CD1c-positive myeloid dendritic cell (primary cell): ENCODE measurements at regions not wholly inside any gene's neighbourhood (a gene's known extent, or its start where the extent isn't known, plus 50 kb on each side); places are given as distances from the start of the nearest gene placed in this dataset.
A peak's percentile ranks its signal among the peaks of the same experiment; 100 is the strongest.

Experiments used
- DNase-seq: peaks from one replicate; pipeline ENCODE4 v3.0.0-alpha.2; 2016; ENCODE audit errors: extremely low spot score

DNA sequence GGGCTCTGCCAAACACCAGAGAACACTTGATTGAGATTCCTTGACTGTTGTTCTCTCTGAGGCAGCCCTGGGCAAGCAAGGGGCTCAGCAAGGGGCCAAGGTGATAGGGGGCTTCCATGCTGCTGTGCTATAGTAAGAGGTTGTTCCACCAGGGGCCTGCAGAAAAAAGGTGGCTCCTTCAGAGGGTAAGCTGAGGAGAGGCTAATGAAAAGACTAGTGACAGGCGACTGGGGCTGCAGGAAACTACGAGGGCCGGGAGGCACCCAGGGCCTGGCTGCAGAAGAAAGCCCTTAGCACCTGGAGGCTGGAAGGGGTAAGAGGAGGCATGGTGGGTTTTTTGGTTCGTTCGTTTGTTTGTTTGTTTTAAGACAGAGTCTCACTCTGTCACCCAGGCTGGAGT lies 88.0 kb upstream of the CTNNA1 start:
- DNase-seq = no peak

DNA sequence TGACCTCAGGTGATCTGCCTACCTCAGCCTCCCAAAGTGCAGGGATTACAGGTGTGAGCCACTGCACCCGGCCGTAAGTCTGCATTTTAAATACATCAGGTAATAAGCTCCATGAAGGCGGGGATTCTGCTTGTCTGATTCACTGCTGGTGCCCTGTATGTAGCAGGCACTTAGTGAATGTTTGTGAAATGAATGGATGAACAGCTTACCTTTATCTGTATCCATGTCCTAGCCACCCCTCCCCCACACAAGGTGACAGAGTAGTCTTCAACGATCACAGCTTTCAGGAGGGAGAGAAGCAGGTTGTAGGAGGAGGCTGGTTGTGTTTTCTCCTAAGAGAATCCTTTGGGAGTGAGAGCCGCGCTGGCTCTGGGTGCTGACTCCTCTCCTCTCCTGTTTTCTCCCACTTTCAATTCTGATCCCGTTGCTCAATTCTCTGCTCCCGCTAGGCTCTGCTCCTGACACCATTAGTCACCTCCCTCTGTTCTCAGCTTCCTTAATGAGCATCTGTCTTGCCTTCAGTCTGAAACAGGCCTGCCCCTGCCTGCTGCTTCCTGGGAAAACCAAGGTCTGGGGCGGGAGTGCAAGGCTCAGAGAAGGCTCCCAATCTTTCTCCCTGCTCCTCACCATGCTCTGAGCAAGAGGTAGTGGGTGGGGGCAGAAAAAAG lies 88.8 kb upstream of the CTNNA1 start:
- DNase-seq = peak; percentile 29

DNA sequence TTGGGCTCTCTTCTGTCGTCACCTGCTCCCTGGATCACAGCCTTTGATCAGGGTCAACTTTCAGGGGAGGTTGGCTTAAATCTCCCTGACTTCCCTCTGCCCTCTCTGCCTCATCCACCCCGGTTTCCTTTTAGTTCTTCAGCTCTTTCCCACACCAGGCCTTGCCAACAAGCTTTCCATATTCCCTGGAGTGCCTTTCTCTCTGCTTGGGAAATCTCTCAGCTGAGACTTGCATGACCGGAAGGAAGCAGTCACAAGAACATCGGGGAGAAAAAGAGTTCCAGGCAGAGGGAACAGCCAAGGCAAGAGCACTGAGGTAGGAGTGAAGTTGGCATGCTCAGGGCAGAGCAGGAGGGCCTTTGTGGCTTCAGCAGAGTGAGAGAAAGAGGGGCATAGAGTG lies 88.4 kb upstream of the HSPA9 start:
- no peak for DNase-seq

DNA sequence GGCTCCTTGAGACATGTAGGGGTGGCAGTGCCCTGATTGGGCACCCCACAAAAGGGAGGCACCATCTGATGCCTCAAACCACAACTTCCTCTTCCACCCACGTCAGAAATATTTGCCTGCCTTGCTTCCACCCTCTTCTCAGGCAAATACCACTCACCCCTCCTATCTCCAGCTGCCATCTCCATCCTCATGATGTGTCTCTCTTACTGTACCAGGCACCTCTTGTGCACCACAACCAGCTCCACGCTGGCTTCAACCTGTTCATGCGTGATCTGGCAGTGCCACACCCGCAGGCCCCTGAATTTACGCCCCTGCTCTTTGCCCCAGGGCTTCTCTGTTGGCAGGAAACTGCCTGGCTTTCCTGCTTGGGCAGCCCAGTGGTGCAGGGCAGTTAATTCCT lies 87.8 kb upstream of the HSPA9 start:
- DNase-seq = peak; percentile 78

DNA sequence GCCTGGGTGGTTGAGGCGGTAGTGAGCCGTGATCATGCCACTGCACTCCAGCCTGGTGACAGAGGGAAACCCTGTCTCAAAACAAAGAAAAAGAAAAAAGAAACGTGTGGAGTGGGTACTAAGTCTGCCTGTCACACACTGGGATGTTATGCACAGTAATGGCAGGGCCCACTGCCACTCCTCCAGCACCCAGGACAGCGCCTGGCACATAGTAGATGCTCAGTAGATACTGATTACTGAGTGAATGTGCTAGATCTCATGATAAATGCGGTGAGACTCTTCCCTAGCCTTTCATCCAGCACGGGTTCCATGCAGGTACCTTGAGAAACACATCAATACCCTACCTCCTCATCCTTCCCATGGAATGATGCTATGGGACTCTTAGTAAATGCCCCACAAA lies 87.4 kb upstream of the HSPA9 start:
- DNase-seq = no peak

DNA sequence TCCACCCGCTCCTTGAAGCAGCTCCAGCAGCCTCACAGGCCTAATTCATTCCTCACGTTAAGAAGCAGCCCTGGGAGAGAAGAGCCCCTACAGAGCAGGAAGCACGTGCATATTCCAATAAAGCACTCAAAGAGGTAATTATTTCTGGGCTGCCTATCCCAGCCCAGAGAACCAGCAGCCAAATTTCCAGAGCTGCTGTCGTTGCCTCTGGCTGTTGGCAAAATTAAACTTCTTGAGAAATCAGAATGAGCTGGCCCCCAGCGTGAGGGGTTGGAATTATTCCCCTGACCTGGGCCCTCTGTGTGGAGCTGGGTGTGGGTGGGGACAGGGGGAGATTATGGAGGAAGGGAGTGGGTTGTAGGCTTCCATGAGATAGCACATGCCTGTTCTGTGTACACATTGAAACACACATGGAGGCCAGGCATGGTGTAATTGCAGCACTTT lies 86.8 kb upstream of the HSPA9 start:
- DNase-seq = no peak

DNA sequence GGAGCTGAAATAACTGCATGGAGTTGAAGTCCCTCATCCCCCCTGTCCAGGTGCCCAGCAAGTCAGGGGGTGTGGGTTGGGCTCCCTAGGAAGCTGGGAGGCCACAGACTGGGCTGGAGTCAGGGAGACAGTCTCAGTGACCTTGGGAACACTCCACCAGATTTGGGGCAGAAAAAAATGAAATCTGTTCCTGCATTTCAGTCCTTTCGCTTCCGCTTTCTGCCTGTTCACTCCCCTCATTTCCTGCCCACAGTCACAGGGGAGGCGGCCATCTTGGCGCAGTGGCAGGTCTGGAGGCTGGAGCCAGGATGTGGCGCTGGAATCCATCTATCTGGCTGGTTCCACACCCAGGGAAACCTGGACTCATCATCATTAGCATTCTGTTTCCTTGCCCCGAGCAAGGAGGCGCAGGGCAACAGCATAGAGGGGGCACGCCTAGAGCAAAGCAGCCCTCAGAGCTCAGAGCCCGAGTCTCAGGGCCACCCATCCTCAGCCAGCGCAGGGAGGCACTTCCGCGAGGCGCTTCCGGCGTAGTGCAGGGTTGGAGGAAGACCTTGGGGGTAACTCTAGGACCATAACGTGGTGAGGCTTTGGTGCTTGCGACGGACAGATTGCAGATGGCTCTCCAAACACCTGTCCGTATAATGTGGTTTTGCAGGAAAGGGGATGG lies 86.2 kb upstream of the HSPA9 start:
- peak; percentile 62 for DNase-seq

DNA sequence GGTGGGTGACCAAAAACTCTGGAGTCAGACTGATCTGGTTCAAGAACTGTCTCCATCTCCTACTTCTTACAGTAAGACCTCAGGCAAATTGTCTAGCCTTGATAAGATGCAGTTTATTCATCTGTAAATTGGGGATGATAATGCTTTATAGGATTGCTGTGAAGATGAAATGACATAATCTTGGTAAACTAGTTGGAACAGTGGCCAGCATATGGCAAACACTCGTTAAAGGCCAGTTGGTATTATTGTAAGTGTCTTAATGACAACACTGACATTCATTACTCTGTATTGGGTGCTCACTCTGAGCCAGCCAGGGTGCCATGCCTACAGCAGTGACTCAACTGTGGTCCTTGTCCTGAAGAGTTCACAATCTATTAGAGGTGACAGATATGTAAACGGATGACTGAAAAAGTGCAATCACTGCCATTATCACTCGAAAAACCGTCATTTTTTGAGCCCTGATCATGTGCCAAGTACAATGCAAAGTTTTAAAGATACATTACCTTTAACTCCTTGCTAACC lies 84.9 kb upstream of the HSPA9 start:
- no peak for DNase-seq

DNA sequence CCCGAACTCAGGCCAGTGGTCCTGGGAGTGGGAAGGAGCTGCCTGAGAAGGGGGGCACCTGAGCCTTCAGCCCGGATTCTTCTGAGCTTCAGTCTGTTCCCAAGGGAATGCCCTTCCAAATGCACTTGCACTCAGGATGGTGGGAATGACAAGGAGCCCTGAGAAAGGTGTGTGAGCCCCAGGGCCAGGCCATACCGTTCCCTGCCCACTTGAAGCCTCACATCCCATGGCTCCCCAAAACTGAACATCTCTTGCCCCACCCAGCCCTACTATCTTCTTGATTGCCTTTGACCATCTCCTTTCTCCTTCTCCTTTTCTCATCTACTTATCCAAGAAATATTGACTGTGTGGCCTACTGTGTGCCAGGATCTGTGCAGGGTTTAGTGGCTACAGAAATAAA lies 84.4 kb upstream of the HSPA9 start:
- no peak for DNase-seq

DNA sequence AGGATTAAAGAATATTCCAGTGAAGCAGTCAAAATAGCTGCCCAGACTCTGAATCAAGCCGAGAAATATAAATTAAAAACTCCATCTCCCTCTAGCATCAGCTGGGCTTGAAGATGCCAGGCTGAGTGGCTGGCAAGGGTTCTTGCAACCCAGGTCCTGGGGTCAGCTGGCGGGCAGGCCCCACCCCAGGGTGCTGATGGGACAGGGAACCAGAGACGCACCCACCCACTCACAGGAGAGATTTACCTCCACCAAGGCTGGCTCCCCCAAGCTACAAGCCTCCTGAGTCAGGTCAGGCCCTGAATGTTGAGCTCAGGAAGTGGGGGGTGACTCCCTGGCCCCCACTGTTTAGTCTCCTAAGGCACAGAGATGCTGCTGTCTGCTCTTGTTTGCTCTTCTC lies 83.9 kb upstream of the HSPA9 start:
- DNase-seq = no peak

DNA sequence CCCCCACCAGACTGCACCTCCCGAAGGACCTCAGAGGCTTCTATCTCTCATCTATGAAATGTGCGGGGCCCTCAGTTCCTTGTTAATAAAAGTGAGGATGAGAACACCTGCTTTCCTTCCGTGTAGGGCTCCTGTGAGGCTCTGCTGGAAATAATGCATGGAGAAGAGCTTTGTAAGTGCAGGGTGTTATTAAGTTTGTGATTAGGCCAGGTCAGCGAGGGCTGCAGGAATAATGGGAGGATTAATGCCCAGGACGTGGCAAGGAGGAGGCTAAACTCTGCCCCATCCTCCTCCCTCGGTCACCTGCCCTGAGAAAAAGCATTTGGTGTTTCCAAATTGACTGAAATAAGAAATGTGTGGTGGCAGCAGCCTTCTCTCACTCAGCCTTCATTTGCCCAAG lies 83.5 kb upstream of the HSPA9 start:
- DNase-seq = no peak

DNA sequence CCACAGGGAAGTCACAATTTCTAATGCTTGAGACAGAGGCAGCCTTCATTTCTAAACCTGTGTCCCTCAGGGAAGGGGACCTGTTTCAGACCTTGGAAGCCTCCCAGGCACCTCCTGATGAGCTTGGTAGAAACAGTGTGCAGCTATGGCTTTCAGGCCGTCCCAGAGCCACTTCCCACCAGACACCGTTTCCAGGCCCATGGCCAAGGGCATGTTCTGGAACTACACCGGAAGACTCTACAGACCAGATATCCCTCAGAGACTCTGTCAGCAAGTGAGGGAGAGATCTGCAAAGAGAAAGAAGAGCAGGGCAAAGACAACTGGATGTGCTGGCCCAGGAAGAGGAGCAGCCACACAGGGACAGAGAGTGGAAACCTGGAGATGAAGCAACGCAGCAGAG lies 82.2 kb upstream of the HSPA9 start:
- DNase-seq = no peak

DNA sequence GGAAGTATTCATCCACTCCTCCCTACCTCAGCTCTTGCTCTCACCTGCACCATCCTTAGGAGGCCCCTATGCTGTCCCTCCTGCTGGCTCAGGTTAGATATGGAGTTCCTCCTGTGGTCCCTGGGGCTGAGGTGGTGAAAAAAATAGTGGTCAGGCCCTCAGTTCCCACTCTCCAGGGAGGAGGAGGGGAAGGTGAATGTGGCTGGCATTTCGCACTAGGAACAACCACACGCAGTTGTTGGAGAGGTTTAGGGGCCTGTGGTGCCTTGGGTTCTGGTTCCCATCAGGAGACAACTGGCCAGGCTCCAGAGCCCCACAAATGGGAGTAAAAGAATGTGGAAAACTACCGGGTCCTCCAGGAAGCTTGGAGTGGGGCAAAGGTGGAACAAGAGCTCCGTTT lies 81.7 kb upstream of the HSPA9 start:
- no peak for DNase-seq

DNA sequence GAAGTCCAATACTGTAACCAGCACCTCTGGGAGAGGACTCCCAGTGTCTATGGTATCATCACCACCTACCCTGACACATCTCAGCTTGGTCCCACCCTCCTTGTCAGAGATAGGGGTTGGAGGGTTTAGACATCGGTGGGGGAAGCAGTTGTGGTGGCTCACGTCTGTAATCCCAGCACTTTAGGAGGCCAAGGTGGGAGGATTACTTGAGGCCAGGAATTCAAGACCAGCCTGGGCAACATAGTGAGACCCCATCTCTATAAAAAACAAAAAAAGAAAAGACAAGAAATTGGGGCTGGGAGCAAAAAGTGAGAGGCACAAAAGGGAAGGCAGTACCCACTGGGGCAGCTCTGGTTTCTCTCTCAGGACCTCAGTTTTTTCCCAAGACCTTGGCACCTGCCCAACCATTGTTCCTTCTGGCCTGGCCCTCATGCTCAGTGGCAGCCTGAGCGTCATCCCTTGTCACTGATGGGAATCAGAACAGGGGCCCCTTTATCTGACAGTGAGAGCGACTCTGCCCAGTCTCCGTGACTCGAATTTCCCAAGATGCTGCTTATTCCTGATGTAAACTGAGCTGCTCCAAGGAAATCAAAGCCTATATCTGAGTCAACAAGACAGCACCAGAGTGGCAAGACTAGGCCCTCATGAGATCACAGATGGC lies 80.5 kb upstream of the HSPA9 start:
- DNase-seq = no peak

DNA sequence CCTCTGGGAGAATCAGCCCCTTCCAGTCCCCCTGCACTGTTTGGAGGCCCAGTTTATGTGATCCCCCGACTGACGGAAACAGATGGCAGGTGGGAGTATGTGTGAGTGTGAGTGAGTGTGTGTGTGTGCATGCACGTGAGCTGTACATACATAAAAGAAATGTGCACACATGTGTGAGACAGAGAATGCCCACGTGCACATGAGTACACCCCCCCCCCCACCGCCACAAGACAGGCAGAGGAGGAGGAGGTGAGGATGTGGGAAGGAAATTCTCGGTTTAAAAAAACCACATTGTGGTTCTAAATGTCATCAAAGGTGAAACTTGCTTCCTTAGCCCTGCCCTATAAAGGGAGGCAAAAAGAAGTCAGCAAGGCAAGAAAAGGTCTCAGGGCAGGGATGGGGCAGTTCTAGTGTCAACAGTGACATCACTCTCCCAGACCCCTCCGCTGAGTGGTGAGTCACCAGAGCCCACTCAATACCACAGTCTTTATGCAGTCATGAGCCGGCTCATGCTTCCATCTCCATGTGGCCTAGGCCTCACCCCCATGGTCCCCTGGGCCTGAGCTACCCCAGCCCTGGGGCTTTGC lies 79.2 kb upstream of the HSPA9 start:
- peak; percentile 54 for DNase-seq

DNA sequence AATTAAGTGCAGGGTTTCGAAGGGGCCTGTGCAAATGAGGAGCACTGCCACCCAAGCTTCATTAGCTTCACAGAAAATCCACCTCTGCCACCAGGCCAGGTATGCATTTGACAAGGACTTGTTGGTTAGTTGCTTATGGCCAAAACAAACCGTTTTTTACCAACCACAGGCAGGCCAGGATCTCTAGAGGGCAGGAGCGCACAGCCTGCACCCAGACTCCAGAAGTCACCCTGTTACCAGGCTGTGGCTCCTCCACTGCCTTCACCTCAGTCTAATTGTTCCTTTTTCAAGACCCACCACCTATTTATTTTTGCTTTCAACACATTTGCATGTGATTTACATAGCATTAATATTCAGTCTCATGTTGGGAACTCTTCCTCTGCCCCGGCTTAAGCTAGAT lies 78.3 kb upstream of the HSPA9 start:
- no peak for DNase-seq

DNA sequence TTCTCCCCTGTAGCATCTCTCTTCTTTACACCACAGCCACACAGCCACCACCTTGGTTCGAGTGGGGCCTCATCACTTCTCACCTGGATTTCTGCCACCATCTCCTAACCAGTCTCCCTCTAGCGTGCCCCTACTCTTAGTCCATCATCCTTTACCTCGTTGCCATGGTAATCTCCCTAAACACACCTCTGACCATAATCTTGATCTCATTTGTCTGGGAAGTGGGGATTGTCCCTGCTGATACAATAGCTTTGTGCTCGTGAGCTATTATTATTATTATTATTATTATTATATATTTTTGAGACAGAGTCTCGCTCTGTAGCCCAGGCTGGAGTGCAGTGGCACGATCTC lies 76.5 kb upstream of the HSPA9 start:
- DNase-seq = no peak

DNA sequence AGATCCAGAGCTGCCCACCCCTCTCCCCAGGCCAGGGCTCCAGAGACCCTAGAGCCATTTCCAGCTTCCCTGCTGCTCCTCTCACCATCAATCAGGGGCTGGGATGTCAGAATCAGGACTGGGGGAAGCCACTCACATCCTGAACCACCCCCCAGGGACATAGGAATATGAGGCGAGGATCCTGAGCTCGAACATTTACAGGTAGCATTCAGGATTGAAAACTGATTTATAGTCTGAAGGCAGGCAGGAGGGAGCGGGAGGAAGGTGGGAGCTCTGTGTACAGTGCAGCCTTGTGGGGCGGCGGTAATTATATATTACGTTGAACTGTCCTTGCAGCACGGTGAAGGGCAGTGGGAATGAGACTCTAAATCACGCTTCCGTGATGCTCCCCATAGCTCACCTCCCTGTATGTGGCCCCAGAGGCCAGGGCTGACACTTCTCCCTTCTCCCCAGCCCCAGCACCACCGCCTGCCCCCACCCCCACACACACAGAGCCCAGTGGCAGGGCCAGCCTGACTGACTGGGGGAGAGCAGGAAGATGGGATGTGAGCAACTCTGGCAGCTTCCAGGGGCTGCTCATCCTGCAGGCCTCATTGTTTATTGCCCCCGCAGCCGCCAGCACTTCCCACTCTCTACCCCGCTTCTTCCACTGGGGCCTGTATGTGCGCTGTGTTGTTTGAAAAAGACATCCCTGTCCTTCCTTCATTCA lies 76.0 kb upstream of the HSPA9 start:
- no peak for DNase-seq

DNA sequence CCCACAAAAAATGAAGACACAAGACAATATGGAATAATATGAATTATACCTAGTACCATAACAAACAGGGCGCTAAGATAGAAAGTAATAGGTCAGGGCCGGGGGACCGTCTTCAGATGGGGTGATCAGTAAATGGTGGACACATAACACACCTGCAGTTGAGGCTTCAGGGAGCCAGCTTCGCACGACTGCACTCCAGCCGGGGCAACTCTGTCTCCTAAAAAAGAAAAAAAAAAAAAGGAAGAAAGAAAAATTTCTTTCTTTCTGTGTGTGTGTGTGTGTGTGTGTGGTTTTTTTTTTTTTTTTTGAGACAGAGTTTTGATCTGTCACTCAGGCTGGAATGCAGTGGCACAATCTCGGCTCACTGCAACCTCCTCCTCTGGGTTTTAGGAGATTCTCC lies 75.0 kb upstream of the HSPA9 start:
- DNase-seq = no peak

DNA sequence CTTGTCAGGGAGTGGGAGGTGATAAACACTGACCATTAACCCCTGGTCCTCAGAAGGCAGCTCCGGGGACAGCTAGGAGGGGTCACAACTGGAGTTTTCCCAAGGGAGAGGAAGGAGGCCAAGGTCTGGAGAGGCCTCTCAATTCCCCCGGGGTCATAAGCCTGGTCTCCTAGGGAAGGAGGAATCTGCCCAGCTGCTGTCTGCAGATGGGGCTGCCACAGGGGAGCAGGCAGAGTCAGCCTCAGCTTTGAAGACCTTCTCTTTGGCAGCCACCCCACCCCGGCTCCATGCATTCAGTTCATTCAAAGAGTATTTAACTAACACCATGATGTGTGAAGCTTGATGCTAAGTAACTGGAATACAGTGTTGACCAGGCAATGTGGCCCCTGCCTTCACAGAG lies 74.6 kb upstream of the HSPA9 start:
- DNase-seq = no peak

DNA sequence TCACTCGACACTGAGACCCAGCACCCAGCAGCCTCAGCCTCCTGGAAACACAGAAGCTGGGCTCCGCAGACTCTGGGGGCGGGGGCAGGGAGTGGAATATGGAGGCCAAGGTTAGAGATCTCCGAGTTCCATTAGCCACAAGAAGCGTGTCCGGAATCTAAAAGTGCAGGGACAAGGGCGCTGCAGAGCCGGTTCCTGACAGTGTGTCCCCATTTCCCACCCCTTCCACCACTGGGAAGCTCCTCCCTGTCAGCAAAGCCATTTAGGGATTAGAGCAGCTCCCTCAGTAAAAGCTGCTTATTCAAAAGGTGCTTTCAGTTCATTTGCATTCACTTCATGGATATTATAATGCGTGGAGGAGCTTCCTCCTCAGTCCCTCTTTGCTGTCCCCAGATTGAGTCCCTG lies 74.1 kb upstream of the HSPA9 start:
- no peak for DNase-seq

DNA sequence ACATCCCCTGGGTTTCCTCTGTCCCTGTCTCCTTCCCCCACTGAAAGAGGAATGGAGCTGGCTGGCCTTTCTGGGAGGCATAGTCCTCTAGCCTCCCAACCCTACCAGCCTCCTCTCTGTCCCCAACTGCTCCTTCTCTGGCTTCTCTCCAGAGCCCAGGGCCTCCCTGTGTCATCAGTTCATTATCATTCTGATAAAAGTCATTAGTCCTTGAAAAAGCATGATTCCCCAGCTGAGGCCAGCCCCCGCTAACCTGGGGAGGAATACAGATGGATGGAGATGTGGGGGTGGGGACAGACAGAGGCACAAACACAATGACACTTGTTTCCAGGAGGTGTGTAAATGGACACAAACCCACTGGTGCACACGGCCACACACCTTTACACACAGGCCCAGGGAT lies 73.6 kb upstream of the HSPA9 start:
- DNase-seq = no peak
